Testis (tissue), 2 donors: ENCODE measurements at regions not wholly inside any gene's neighbourhood (a gene's known extent, or its start where the extent isn't known, plus 50 kb on each side); places are given as distances from the start of the nearest gene placed in this dataset.

ENCODE experiments used
- DNase-seq: peaks from one replicate; pipeline ENCODE4 v3.0.0-alpha.2; 2019
- H3K27ac ChIP-seq, 2 donors: fragments of 200-600 bp; sonication (generic); one replicate each; pipeline ENCODE4 v1.5.1; 2019
- H3K27me3 ChIP-seq: fragments of 200-600 bp; sonication (generic); one replicate; pipeline ENCODE4 v1.5.1; 2019
- H3K36me3 ChIP-seq: fragments of 200-600 bp; sonication (generic); one replicate; pipeline ENCODE4 v1.5.1; 2017; ENCODE audit warnings: low read depth; ENCODE audit errors: missing control alignments
- H3K4me1 ChIP-seq: fragments of 200-600 bp; sonication (generic); one replicate; pipeline ENCODE4 v1.5.1; 2019
- H3K4me3 ChIP-seq, 2 donors: fragments of 200-600 bp; sonication (generic); one replicate each; pipeline ENCODE4 v1.5.1; 2017 to 2019
- H3K9me3 ChIP-seq: fragments of 200-600 bp; sonication (generic); one replicate; pipeline ENCODE4 v1.5.1; 2017
- CTCF ChIP-seq, 3 experiments: fragments of 450-650 bp in 2 of 3; fragments of 200-600 bp in 1 of 3; sonication (generic) in 1 of 3; IDR thresholded peaks; one replicate each; pipeline ENCODE4 v1.5.1; 2016 to 2019; ENCODE audit warnings: antibody characterized with exemption in 3 of 3, mild to moderate bottlenecking in 2 of 3, moderate library complexity in 1 of 3
- POLR2A ChIP-seq: fragments of 450-650 bp; IDR thresholded peaks from one replicate; pipeline ENCODE4 v1.6.1; 2017; ENCODE audit warnings: antibody characterized with exemption, mild to moderate bottlenecking, moderate library complexity
- WGBS, 2 donors: methylation state at CpG; one replicate each; pipeline ENCODE4 v1.1.5; 2018; 5-methylcytosine and 5-hydroxymethylcytosine counted together
- intact Hi-C: fragments of 100-400 bp; cut with DNase I; formaldehyde crosslinking; loops from one replicate; pipeline ENCODE4 v1.15.1; 2023; ENCODE audit warnings: low total_unique reads

GRCh38 chr10:123257904-123258456 is 103.8 kb downstream of the BUB3 start:
- Histone ChIP-seq H3K4me3 (no peak overlapping the region), H3K36me3 (no peaks in the 10 kb centered on the region), H3K9me3 (no peaks in the 10 kb centered on the region), H3K4me1 (no peaks in the 10 kb centered on the region), H3K27me3 (no peaks in the 10 kb centered on the region), H3K27ac (no peak overlapping the region)
- intact Hi-C loops = no loop called here
- WGBS, 2 donors = 71 to 76% methylated on average over 13 of the region's 13 CpGs
- no peak for TF ChIP-seq POLR2A
- no peak for TF ChIP-seq CTCF (IDR thresholded peaks at IDR 0.05)
- DNase-seq = no peak

GRCh38 chr10:123259081-123259480 is 104.9 kb downstream of the BUB3 start:
- intact Hi-C loops = no loop called here
- Histone ChIP-seq H3K9me3 (no peaks in the 10 kb centered on the region), H3K27me3 (no peaks in the 10 kb centered on the region), H3K4me1 (no peaks in the 10 kb centered on the region), H3K4me3 (no peak overlapping the region), H3K27ac (no peak overlapping the region), H3K36me3 (no peaks in the 10 kb centered on the region)
- WGBS, 2 donors = 88 to 93% methylated on average over 2 of the region's 2 CpGs
- DNase-seq = no peak
- TF ChIP-seq CTCF (IDR thresholded peaks at IDR 0.05) (no peak), POLR2A (no peak)

DNA sequence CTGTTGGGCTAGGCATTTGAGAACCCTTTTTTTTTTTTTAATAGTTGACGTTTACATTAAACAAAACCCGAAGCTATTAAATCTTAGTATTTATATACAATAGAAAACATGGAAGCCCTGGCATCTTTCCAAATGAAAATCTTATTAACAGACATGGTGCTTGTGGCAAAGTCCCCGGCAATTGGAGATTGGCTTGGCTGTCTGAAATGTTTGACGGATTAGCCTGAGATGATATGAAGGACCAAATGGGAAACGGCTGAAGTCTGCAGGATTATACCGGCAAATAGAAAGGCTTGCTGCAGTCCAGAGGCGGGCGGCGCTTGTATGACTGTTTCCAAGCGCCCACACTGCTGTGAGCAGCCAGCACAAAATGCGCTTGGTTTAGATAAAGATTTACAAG is 105.6 kb downstream of the BUB3 start:
- no peak for DNase-seq
- Histone ChIP-seq H3K27ac (no peak overlapping the region), H3K36me3 (no peaks in the 10 kb centered on the region), H3K4me1 (no peaks in the 10 kb centered on the region), H3K27me3 (no peaks in the 10 kb centered on the region), H3K9me3 (no peaks in the 10 kb centered on the region), H3K4me3 (no peak overlapping the region)
- TF ChIP-seq POLR2A (no peak), CTCF (IDR thresholded peaks at IDR 0.05) (no peak)
- 93 to 96% methylated on average over 11 of the region's 11 CpGs for WGBS, 2 donors
- intact Hi-C loops = no loop called here

DNA sequence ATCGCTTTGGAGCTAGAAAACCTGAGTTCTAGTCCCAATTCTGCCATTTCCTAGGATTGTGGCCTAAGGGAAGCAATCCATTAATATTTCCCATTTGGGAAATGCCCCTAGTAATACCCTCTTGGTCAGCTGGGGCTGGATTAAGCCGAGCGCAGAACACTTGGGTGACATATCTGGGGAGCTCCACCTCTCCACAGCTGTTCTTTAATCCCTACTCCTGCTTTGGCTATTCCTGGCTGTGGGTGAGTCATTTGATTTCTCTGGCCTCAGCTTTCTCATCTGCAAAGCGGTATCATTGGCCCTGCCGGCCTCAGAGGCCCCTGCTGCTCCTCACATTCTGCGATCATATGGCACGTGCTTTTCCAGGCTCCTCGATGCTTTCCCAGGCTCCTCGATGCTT is 108.3 kb downstream of the BUB3 start:
- Histone ChIP-seq H3K27me3 (no peaks in the 10 kb centered on the region), H3K9me3 (no peaks in the 10 kb centered on the region), H3K4me1 (no peaks in the 10 kb centered on the region), H3K36me3 (no peaks in the 10 kb centered on the region), H3K27ac (no peak overlapping the region), H3K4me3 (no peak overlapping the region)
- DNase-seq = no peak
- 81 to 92% methylated on average over 9 of the region's 9 CpGs for WGBS, 2 donors
- TF ChIP-seq CTCF (IDR thresholded peaks at IDR 0.05) (no peak), POLR2A (no peak)
- intact Hi-C loops = no loop called here

DNA sequence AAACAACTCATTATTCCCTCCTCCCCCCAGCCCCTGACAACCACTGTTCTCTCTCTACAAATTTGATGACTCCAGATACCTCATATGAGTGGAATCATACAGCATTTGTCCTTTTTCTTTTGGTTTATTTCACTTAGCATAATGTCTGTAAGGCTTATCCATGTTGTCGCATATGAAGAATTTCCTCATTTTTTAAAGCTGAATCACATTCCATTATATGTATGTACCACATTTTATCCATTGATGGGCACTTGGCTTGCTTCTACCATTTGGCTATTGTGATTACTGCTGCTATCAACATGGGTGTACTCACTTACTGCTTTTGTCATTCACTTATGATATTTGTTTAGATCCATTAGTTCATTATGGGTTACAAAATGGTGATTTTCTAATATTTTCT is 112.8 kb downstream of the BUB3 start:
- Histone ChIP-seq H3K36me3 (no peaks in the 10 kb centered on the region), H3K4me1 (no peaks in the 10 kb centered on the region), H3K4me3 (no peak overlapping the region), H3K27me3 (no peaks in the 10 kb centered on the region), H3K27ac (no peak overlapping the region), H3K9me3 (no peaks in the 10 kb centered on the region)
- 96 to 100% methylated on average over 1 of the region's 1 CpG for WGBS, 2 donors
- no peak for TF ChIP-seq POLR2A
- no peak for TF ChIP-seq CTCF (IDR thresholded peaks at IDR 0.05)
- intact Hi-C loops = no loop called here
- DNase-seq = no peak
